Stimulated activated CD4-positive, alpha-beta T cell treated with anti-CD3 and anti-CD28 coated beads, Interleukin-2, amount 100 ng/mL, for 24 hours (primary cell): ENCODE measurements at regions not wholly inside any gene's neighbourhood (a gene's known extent, or its start where the extent isn't known, plus 50 kb on each side); places are given as distances from the start of the nearest gene placed in this dataset.
"Not testable (repeated sequence)": the region's sequence is repeated elsewhere in the genome, so short reads cannot be mapped to it uniquely, and the experiment has no call there.

ENCODE experiments used
- DNase-seq, 2 donors: peaks; one replicate each; pipeline ENCODE4 v3.0.0-alpha.2; 2020

- no peak for DNase-seq
These were observed 125.3 kb downstream of the BDH1 start for GRCh38 chr3:197430502-197430901.

GRCh38 chr3:197428952-197429351, 126.8 kb downstream of the BDH1 start:
- DNase-seq: no peak

- peak; percentile 55 to 73 for DNase-seq
These were observed 127.5 kb downstream of the BDH1 start for GRCh38 chr3:197428117-197428801.

GRCh38 chr3:197427021-197427420, 128.6 kb upstream of the DLG1 start:
- no peak for DNase-seq

GRCh38 chr3:197426121-197426566, 127.7 kb upstream of the DLG1 start:
- no peak for DNase-seq

GRCh38 chr3:197425485-197426120, 127.2 kb upstream of the DLG1 start:
- DNase-seq: no peak

GRCh38 chr3:197424674-197425484, 126.5 kb upstream of the DLG1 start:
- no peak for DNase-seq

GRCh38 chr3:197424266-197424665, 125.9 kb upstream of the DLG1 start:
- no peak for DNase-seq

- DNase-seq: no peak
These were observed 125.0 kb upstream of the DLG1 start for GRCh38 chr3:197423376-197423775.

GRCh38 chr3:197422506-197422905, 124.1 kb upstream of the DLG1 start:
- DNase-seq: no peak

GRCh38 chr3:197421021-197421420, 122.6 kb upstream of the DLG1 start:
- DNase-seq: no peak

- DNase-seq: no peak
These were observed 122.2 kb upstream of the DLG1 start for GRCh38 chr3:197420566-197420965.

- no peak for DNase-seq
These were observed 121.7 kb upstream of the DLG1 start for GRCh38 chr3:197420115-197420514.

- DNase-seq: no peak
These were observed 121.3 kb upstream of the DLG1 start for GRCh38 chr3:197419696-197420095.

GRCh38 chr3:197417911-197418618, 119.7 kb upstream of the DLG1 start:
- no peak for DNase-seq

- DNase-seq: no peak
These were observed 119.0 kb upstream of the DLG1 start for GRCh38 chr3:197417441-197417840.

- not testable (repeated sequence) for DNase-seq
These were observed 113.5 kb upstream of the DLG1 start for GRCh38 chr3:197411899-197412298.

- not testable (repeated sequence) for DNase-seq
These were observed 111.8 kb upstream of the DLG1 start for GRCh38 chr3:197410170-197410569.

GRCh38 chr3:197408177-197408957, 110.0 kb upstream of the DLG1 start:
- DNase-seq: no peak

- DNase-seq: no peak
These were observed 109.1 kb upstream of the DLG1 start for GRCh38 chr3:197407526-197407925.

GRCh38 chr3:197407053-197407452, 108.6 kb upstream of the DLG1 start:
- no peak for DNase-seq

- DNase-seq: no peak
These were observed 107.9 kb upstream of the DLG1 start for GRCh38 chr3:197406266-197406665.
